Naive B cell (primary cell): ENCODE measurements at regions not wholly inside any gene's neighbourhood (a gene's known extent, or its start where the extent isn't known, plus 50 kb on each side); places are given as distances from the start of the nearest gene placed in this dataset.
"Not testable (repeated sequence)": the region's sequence is repeated elsewhere in the genome, so short reads cannot be mapped to it uniquely, and the experiment has no call there.

Experiments
- ATAC-seq, 2 donors: fragments of 150-1000 bp; cut with Tn5 transposase; 2 replicates each; pipeline ENCODE4 v1.10.0; 2021; ENCODE audit warnings: low read depth in 2 of 2, mild to moderate bottlenecking in 2 of 2, moderate library complexity in 2 of 2
- DNase-seq: peaks from one replicate; pipeline ENCODE4 v3.0.0; 2022
- H3K27ac Mint-ChIP-seq, 6 donors: one replicate each; pipeline ENCODE4 v1.8.0; 2020 to 2022; ENCODE audit warnings: mild to moderate bottlenecking in 6 of 6, mixed read lengths in 6 of 6, moderate library complexity in 5 of 6, inconsistent platforms in 2 of 6
- H3K27me3 Mint-ChIP-seq, 3 donors: one replicate each; pipeline ENCODE4 v1.8.0; 2021 to 2022; ENCODE audit warnings: mixed read lengths in 3 of 3, mild to moderate bottlenecking in 1 of 3
- H3K36me3 Mint-ChIP-seq, 2 donors: one replicate each; pipeline ENCODE4 v1.8.0; 2020 to 2022; ENCODE audit warnings: mixed read lengths in 2 of 2, inconsistent platforms in 1 of 2, mild to moderate bottlenecking in 1 of 2
- H3K4me1 Mint-ChIP-seq, 3 donors: one replicate each; pipeline ENCODE4 v1.8.0; 2020 to 2022; ENCODE audit warnings: mixed read lengths in 3 of 3, inconsistent platforms in 1 of 3, mild to moderate bottlenecking in 1 of 3, moderate library complexity in 1 of 3
- H3K4me3 Mint-ChIP-seq, 8 donors: one replicate each; pipeline ENCODE4 v1.8.0; 2020 to 2022; ENCODE audit warnings: mild to moderate bottlenecking in 8 of 8, mixed read lengths in 8 of 8, moderate library complexity in 8 of 8, inconsistent platforms in 2 of 8
- H3K9me3 Mint-ChIP-seq, 7 donors: one replicate each; pipeline ENCODE4 v1.8.0; 2020 to 2022; ENCODE audit warnings: mixed read lengths in 7 of 7, mild to moderate bottlenecking in 5 of 7, inconsistent platforms in 2 of 7, moderate library complexity in 1 of 7

DNA sequence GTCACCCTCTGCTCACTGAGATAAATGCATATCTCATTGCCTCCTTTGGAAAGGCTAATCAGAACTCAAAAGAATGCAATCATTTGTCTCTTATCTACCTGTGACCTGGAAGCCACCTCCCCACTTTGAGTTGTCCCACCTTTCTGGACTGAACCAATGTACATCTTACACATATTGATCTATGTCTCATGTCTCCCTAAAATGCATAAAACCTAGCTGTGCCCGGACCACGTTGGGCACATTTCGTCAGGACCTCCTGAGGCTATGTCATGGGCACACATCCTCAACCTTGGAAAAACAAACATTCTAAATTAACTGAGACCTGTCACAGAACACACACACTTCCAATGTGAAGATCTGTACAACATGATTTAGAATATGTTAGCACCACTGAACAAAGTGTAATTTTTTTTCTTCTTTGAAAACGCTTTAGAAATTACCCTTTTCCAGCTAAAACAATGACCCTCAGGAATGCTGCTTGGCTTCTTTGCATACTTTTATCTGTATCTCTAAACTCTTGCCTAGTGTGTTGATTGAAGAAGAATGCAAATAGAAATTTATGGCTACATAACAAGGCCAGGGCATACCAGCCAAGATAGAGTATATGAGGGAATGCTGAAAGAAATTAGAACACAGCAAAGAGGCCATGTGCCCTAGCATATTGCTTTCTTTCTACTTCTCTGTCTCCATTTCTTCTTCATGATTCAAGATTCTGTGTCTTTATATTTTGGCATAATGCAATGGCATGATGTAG is 84.6 kb upstream of the DST start:
- Mint-ChIP-seq H3K4me3 (peak overlapping the region in 1 of 8 donors; percentile 35), H3K9me3 (peaks cover 0 to 1% (median 0%) of the 10 kb centered on the region in 7 donors), H3K27me3 (no peaks in the 10 kb centered on the region), H3K27ac (no peak overlapping the region), H3K4me1 (no peaks in the 10 kb centered on the region), H3K36me3 (no peaks in the 10 kb centered on the region)
- DNase-seq (no peak), ATAC-seq (no peak)

DNA sequence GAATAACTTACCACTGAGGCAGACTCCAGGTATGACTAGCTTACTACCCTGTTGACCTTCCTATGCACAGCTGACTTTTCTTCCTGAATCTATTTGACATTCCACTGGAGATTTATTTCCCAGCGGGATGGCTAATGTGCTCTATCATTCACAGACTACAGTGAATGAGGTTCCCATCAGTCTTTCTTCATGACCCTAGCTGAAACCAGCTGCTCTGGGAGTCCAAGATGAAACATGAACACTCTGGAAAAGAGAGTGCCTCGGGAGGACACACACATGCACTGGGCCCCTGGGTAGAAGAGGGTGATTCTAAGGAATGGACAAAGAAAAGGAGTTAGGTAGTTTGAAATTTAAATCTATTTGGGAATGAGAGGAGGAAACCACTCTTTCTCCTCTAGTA is 82.6 kb upstream of the DST start:
- Mint-ChIP-seq H3K9me3 (peaks cover 0 to 5% (median 2%) of the 10 kb centered on the region in 7 donors), H3K4me3 (no peak overlapping the region), H3K27ac (no peak overlapping the region), H3K4me1 (no peaks in the 10 kb centered on the region), H3K36me3 (no peaks in the 10 kb centered on the region), H3K27me3 (no peaks in the 10 kb centered on the region)
- DNase-seq (no peak), ATAC-seq (no peak)

DNA sequence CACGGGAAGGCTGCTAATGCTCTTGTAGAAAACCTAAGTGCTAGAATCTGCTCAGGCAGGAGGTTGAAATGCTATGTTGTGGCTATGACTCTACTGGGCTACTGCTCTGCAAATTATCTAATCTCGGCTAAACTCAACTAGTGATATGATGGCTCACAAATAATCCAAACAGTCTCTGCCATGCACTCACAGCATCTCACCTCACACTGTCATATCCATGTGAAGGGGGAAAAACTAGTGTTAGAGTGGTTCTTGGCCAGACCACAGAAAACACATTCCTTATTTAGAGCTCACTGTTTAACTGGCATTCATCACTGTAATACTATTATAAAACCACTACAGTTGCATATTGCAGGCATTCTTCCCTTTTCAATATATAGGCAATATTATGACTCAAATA is 81.8 kb upstream of the DST start:
- no peak overlapping the region for H3K27ac Mint-ChIP-seq
- H3K9me3 Mint-ChIP-seq, result peaks cover 0 to 9% (median 5%) of the 10 kb centered on the region in 7 donors
- no peak for DNase-seq
- peaks cover 0 to 3% (median 0%) of the 10 kb centered on the region in 3 donors for H3K27me3 Mint-ChIP-seq
- no peak for ATAC-seq
- no peak overlapping the region for H3K4me3 Mint-ChIP-seq
- H3K36me3 Mint-ChIP-seq, result no peaks in the 10 kb centered on the region
- H3K4me1 Mint-ChIP-seq, result no peaks in the 10 kb centered on the region

DNA sequence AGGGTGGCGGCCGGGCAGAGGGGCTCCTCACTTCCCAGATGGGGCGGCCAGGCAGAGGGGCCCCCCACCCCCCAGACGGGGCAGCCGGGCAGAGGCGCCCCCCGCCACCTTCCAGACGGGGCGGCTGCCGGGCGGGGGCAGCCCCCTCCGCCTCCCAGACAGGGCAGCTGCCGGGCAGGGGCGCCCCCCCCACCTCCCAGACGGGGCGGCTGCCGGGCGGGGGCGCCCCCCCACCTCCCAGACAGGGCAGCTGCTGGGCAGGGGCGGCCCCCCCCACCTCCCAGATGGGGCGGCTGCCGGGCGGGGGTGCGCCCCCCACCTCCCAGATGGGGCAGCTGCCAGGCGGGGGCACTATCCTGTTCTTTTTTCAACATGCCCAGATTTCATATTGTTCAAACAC is 78.2 kb upstream of the DST start:
- peaks cover 0 to 11% (median 0%) of the 10 kb centered on the region in 3 donors for H3K27me3 Mint-ChIP-seq
- H3K27ac Mint-ChIP-seq, result no peak overlapping the region
- peaks cover 0 to 17% (median 7%) of the 10 kb centered on the region in 7 donors for H3K9me3 Mint-ChIP-seq
- H3K36me3 Mint-ChIP-seq, result no peaks in the 10 kb centered on the region
- ATAC-seq, result no peak
- H3K4me3 Mint-ChIP-seq, result no peak overlapping the region
- DNase-seq, result no peak
- H3K4me1 Mint-ChIP-seq, result no peaks in the 10 kb centered on the region

DNA sequence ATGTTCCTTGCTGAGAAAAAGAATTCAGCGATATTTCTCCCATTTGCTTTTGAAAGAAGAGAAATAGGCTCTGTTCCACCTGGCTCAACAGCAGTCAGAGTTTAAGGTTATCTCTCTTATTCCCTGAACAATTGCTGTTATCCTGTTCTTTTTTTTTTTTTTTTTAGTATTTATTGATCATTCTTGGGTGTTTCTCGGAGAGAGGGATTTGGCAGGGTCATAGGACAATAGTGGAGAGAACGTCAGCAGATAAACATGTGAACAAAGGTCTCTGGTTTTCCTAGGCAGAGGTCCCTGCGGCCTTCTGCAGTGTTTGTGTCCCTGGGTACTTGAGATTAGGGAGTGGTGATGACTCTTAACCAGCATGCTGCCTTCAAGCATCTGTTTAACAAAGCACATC is 77.5 kb upstream of the DST start:
- not testable (repeated sequence) for H3K4me3 Mint-ChIP-seq, DNase-seq, H3K4me1 Mint-ChIP-seq, H3K27ac Mint-ChIP-seq, ATAC-seq, H3K36me3 Mint-ChIP-seq
- H3K27me3 Mint-ChIP-seq, result peaks cover 0 to 11% (median 3%) of the 10 kb centered on the region in 3 donors
- peaks cover 0 to 17% (median 7%) of the 10 kb centered on the region in 7 donors for H3K9me3 Mint-ChIP-seq

DNA sequence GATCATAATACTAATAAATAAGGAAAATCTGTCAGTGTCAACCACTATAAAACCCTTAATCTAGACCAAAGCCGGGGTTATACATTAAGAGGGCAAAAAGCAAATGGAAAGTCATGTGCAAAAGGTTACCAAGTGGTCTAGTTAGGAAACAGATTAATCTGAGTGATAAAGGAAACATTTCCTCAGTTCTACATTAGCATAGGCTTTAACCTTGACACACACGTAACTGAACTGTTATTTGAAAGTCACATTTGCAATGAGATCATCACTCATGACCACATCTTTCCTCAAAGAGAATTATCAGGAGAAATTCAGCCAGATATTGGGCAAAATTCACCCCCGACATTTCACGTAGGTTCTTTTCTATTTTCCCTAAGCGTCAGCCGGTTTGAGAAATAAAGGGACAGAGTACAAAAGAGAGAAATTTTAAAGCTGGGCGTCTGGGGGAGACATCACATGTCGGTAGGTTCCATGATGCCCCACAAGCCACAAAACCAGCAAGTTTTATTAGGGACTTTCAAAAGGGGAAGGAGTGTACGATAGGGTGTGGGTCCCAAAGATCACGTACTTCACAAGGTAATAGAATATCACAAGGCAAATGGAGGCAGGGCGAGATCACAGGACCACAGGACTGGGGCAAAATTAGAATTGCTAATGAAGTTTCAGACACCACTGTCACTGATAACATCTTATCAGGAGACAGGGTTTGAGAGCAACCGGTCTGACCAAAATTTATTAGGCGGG is 76.8 kb upstream of the DST start:
- not testable (repeated sequence) for DNase-seq, H3K4me3 Mint-ChIP-seq, H3K4me1 Mint-ChIP-seq, H3K36me3 Mint-ChIP-seq, ATAC-seq, H3K27ac Mint-ChIP-seq
- peaks cover 0 to 17% (median 7%) of the 10 kb centered on the region in 7 donors for H3K9me3 Mint-ChIP-seq
- peaks cover 4 to 11% (median 6%) of the 10 kb centered on the region in 3 donors for H3K27me3 Mint-ChIP-seq

DNA sequence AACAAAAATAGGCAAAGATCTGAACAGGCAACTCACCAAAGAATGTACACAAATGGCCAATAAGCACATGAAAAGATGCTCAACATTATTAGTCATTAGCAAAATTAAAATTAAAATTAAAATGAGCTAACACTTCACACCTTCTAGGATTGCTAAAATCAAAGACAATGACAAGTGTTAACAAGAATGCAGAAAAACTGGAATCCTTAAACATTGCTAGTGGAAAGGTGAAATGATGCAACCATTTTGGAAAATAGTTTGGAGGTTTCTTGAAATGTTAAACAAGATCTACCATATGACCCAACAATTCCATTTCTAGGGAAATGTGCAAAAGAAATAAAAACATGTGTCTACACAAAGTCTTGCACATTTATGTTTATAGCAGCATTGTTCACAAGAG is 75.5 kb upstream of the DST start:
- no peak overlapping the region for H3K27ac Mint-ChIP-seq
- peaks cover 0 to 17% (median 7%) of the 10 kb centered on the region in 7 donors for H3K9me3 Mint-ChIP-seq
- ATAC-seq (no peak), DNase-seq (no peak)
- no peak overlapping the region for H3K4me3 Mint-ChIP-seq
- H3K4me1 Mint-ChIP-seq, result no peaks in the 10 kb centered on the region
- H3K36me3 Mint-ChIP-seq, result no peaks in the 10 kb centered on the region
- H3K27me3 Mint-ChIP-seq, result peaks cover 5 to 11% (median 6%) of the 10 kb centered on the region in 3 donors

DNA sequence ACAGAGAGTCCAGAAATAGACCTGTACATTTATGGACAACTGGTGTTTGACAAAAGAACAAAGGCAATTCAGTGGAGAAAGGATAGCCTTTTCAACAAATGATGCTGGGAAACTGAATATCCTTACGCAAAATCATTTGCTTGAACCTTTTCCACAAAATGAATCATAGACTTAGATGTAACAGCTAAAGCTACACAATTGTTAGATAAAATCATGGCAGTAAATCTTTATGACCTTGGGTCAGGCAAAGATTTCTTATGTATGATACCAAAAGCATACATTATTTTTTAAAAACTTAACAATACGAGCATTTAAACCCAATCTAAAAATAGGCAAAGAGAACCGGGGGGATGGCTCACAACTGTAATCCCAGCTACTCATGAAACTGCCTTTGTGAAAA is 73.5 kb upstream of the DST start:
- no peaks in the 10 kb centered on the region for H3K4me1 Mint-ChIP-seq
- H3K4me3 Mint-ChIP-seq, result no peak overlapping the region
- no peaks in the 10 kb centered on the region for H3K36me3 Mint-ChIP-seq
- no peak for ATAC-seq
- H3K27ac Mint-ChIP-seq, result no peak overlapping the region
- peaks cover 0 to 13% (median 6%) of the 10 kb centered on the region in 7 donors for H3K9me3 Mint-ChIP-seq
- H3K27me3 Mint-ChIP-seq, result peaks cover 6 to 11% (median 9%) of the 10 kb centered on the region in 3 donors
- no peak for DNase-seq

DNA sequence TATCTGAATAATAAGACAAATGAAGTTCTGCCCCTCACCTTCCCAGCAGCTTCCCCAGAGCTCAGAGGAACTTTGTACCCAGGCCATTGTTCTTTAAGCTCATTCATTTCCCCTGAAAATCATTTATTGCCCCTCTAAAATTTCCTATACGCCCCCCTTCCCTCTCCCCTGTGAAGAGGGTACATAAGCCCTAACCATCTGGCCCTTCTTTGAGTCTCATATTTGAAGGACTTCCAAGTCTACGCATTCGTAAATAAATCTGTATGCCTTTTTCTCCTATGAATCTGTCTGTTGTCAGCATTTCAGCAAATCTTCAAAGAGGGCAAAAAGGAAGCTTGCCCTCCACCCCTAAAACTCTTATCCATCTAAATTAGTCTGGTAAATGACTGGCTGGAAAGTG is 73.1 kb upstream of the DST start:
- ATAC-seq (no peak), DNase-seq (no peak)
- no peaks in the 10 kb centered on the region for H3K36me3 Mint-ChIP-seq
- H3K27ac Mint-ChIP-seq, result no peak overlapping the region
- no peak overlapping the region for H3K4me3 Mint-ChIP-seq
- H3K27me3 Mint-ChIP-seq, result peaks cover 6 to 11% (median 9%) of the 10 kb centered on the region in 3 donors
- H3K9me3 Mint-ChIP-seq, result peaks cover 0 to 13% (median 6%) of the 10 kb centered on the region in 7 donors
- H3K4me1 Mint-ChIP-seq, result no peaks in the 10 kb centered on the region

DNA sequence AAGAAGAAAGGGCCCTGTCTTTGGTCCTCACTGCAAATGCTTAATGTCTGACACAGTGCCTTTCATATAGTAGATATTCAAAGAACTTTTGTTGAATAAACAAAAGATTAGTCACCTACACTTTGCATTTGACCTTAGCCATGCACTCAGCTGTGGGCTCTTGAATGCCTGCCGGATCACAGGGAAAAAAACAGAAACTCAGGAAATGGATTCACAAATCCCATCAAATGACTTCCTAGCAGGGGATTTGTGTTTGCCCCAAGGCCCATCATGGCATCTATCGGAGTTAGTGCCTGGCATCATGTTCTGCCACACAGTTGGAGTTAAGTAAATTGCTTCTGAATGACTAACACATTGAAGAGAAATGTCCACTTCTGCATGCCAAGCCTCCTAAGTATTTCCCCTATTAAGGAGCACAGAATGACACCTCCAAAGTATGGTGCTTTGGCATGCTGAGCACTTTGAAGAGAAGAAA is 72.3 kb upstream of the DST start:
- Mint-ChIP-seq H3K4me3 (no peak overlapping the region), H3K4me1 (no peaks in the 10 kb centered on the region), H3K27ac (no peak overlapping the region), H3K27me3 (peaks cover 6 to 11% (median 9%) of the 10 kb centered on the region in 3 donors), H3K9me3 (peaks cover 0 to 13% (median 5%) of the 10 kb centered on the region in 7 donors), H3K36me3 (no peaks in the 10 kb centered on the region)
- no peak for ATAC-seq
- DNase-seq, result no peak

DNA sequence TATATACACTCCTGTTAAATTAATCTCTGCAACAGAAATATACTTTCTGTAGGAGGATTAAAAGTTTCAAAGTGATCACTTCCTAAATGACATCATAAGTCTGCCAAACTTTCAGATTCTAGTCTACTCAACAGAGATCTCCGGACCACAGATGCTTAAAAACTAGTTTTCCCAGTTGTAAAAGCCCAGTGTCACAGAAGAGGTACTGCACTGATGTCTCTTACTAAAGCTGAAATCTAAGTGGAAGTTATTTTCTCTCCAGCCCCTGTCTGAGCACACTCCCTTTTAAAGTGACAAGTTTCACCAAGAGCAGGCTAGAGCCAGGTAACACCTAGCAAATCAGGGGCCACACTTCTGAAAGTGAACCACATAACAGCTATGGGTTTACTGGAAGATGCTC is 71.6 kb upstream of the DST start:
- DNase-seq, result no peak
- H3K9me3 Mint-ChIP-seq, result peaks cover 0 to 6% (median 0%) of the 10 kb centered on the region in 7 donors
- no peak for ATAC-seq
- H3K4me3 Mint-ChIP-seq, result no peak overlapping the region
- peaks cover 6 to 9% (median 6%) of the 10 kb centered on the region in 3 donors for H3K27me3 Mint-ChIP-seq
- no peaks in the 10 kb centered on the region for H3K4me1 Mint-ChIP-seq
- H3K27ac Mint-ChIP-seq, result no peak overlapping the region
- H3K36me3 Mint-ChIP-seq, result no peaks in the 10 kb centered on the region

DNA sequence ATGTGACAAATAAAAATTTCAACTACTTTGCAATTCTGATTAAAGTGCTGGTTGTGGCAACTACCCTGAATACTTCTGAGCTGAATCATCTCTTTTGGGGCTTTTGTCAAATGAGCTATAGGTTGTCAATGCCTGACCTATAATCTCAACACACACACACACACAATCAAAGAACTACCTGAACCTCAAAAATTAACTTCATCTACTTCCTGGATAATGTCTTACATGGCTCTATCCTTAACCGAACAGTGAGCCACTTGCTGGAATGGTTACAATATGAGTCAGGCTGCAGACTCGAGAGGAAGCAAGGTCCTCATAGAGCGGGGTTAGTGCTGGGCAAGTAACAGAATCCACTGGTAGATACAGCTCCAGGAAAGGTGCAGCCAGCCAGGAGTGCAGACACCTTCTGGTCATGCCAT is 70.6 kb upstream of the DST start:
- H3K4me3 Mint-ChIP-seq, result no peak overlapping the region
- H3K27me3 Mint-ChIP-seq, result peaks cover 0 to 9% (median 6%) of the 10 kb centered on the region in 3 donors
- DNase-seq (no peak), ATAC-seq (no peak)
- H3K36me3 Mint-ChIP-seq, result no peaks in the 10 kb centered on the region
- H3K27ac Mint-ChIP-seq, result peak overlapping the region in 1 of 6 donors; percentile 77
- no peaks in the 10 kb centered on the region for H3K4me1 Mint-ChIP-seq
- H3K9me3 Mint-ChIP-seq, result no peaks in the 10 kb centered on the region

DNA sequence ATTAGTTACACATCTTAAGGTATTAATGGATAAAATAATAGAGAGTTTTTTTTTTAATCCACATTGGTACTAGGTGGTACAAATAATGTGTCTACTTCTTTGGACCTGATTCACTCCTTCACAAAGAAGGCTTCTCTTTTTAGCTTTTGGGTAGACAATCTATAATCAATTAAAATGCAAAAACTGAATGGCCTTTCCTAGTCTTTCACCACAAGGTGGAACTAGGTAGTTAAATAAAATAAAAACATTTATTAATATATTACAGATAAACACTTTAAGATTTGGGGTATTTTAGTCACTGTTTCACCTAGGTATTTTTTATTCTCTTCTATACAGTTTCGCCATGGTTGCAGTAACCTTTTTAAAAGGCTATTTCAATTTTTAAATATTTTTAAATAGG is 68.3 kb upstream of the DST start:
- no peak for DNase-seq
- no peak for ATAC-seq
- Mint-ChIP-seq H3K4me1 (no peaks in the 10 kb centered on the region), H3K27me3 (peaks cover 0 to 9% (median 6%) of the 10 kb centered on the region in 3 donors), H3K4me3 (no peak overlapping the region), H3K9me3 (no peaks in the 10 kb centered on the region), H3K27ac (no peak overlapping the region), H3K36me3 (no peaks in the 10 kb centered on the region)

DNA sequence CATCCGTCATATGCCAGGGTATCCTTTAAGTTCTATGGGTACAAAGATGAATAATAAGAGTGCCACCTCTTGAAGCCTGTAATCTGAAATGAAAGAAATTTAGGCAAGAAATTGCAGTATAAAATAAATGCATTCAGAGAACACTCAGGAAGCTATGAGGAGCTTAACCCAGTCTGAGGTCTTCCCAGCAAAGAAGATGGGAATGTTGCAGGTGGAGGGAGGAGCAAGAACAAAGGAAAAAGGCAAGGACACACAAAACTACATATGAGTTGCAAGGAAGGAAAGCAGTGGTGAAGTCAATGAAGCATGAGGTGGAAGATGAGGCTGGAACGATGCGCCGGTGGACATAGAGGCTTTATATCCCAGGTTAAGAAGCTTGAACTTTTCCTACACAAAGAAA is 67.0 kb upstream of the DST start:
- no peaks in the 10 kb centered on the region for H3K36me3 Mint-ChIP-seq
- peaks cover 0 to 6% (median 0%) of the 10 kb centered on the region in 3 donors for H3K27me3 Mint-ChIP-seq
- H3K27ac Mint-ChIP-seq, result peak overlapping the region in 1 of 6 donors; percentile 40
- H3K4me3 Mint-ChIP-seq, result peak overlapping the region in 1 of 8 donors; percentile 29
- no peak for ATAC-seq
- no peaks in the 10 kb centered on the region for H3K9me3 Mint-ChIP-seq
- no peaks in the 10 kb centered on the region for H3K4me1 Mint-ChIP-seq
- no peak for DNase-seq
